ENCODE measurements at regions not wholly inside any gene's neighbourhood (a gene's known extent, or its start where the extent isn't known, plus 50 kb on each side); places are given as distances from the start of the nearest gene placed in this dataset.
"Not testable (repeated sequence)": the region's sequence is repeated elsewhere in the genome, so short reads cannot be mapped to it uniquely, and the experiment has no call there.

DNA sequence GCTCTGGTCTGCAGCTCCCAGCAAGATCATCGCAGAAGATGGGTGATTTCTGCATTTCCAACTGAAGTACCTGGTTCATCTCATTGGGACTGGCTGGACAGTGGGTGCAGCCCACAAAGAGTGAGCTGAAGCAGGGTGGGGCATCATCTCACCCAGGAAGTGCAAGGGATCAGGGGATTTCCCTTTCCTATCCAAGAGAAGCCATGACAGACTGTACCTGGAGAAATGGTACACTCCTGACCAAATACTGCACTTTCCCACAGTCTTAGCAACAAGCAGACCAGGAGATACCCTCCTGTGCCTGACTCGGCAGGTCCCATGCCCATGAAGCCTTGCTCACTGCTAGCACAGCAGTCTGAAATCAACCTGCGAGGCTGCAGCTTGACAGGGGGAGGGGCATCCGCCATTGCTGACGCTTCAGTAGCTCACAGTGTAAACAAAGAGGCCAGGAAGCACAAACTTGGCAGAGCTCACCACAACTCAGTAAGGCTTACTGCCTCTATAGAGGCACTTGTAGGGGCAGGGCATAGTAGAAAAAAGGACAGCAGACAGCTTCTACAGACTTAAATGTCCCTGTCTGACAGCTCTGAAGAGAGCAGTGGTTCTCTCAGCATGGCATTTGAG lies 60.5 kb downstream of the AREG start:
- in situ Hi-C loops (cut with HindIII; ENCODE audit: low sequenced_read_pairs): not testable (repeated sequence)

DNA sequence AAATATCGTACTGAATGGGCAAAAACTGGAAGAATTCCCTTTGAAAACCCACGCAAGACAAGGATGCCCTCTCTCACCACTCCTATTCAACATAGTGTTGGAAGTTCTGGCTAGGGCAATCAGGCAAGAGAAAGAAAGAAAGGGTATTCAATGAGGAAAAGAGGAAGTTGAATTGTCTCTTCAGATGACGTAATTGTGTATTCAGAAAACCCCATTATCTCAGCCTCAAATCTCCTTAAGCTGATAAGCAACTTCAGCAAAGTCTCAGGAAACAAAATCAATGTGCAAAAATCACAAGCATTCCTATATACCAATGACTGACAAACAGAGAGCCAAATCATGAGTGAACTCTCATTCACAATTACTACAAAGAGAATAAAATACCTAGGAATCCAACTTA lies 64.4 kb downstream of the AREG start:
- in situ Hi-C loops (cut with HindIII; ENCODE audit: low sequenced_read_pairs): not testable (repeated sequence)

DNA sequence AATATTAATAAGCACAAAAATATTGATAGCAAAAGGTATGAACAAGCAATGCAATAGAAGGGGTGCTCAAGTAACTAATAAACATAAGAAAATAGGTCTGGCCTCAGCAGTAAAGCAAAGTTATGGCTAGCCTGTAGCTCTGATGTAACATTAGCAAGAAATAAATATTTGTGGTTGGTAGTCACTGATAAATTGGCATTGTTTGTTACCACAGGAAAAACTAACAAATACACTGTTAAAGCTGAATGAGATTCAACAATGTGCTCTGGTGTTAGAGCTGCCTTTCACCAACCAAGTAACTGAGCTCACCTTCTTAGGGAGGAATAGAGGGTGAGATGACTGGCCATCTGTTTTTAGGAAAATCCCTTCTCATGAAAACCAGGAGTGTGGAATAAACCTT lies 71.4 kb downstream of the AREG start:
- in situ Hi-C loops (cut with HindIII; ENCODE audit: low sequenced_read_pairs): no loop called here

DNA sequence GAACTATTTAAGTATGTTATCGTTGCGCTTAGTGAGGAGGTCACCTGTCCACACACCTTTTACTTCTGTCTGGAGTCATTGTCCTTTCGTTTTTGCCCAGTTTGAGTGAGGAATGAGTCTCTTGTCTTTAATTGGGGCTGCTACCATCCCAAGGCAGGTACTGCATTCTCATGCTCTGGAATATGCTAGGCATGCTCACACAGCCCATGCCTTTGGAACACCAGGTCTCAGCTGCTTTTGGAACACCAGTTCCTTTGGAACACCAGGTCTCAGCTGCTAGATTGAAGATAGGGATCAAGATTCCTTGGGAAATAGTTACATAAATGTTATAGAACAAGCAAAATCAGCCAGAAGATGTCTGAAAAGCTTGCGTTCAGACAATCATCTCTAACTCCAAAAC lies 73.1 kb downstream of the AREG start:
- in situ Hi-C loops (cut with HindIII; ENCODE audit: low sequenced_read_pairs): no loop called here

DNA sequence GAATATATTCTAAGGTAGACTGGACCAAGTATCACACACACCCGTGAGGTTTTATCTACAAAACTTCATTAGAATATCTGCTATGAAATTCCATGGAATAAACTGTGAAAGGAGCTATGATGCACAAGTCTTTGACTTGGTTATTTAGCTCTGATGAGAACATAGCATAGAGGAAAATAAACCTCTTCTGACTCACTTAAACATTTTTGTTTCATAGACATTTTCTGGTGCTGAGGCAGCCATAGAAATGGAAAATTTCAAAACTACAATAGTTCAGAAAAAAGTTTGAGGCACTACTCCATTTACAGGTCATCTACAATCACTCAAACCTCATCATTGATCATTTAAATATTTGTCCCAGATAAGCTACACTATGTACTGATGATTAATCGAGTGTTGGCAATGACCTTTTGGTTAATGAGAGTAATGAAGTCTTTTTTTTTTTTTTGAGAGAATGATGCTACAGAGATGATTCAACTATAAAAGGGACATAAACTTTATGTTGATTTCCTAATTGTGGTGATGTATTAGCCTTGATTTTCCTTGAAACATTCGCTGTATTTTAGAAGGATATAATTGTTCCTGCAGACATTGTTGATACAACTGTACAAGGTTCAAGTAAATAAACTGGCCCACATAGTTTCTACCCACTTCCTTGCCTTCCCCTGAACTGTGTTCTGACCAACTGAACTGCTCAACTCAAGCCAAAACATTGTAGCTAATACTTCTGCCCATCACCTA lies 77.5 kb downstream of the AREG start:
- in situ Hi-C loops (cut with HindIII; ENCODE audit: low sequenced_read_pairs): no loop called here

DNA sequence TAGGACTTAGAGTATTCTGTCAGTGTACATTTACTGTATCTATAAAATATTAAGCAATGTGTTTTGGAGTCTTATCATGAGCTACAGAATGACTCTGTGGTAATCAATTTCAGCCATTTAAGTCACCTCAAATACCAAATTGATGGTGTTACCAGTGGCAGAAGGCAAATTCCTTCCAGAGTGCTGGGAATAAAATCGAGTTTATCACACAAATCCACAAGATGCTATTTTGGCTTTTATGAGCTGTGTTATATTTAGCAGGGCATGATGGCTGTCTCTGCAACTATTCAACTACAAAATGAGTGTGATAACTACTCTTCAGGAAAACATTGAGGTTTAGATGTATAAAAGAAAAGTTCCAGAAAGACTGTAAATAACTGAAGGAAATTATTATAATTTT lies 78.2 kb downstream of the AREG start:
- in situ Hi-C loops (cut with HindIII; ENCODE audit: low sequenced_read_pairs): no loop called here

DNA sequence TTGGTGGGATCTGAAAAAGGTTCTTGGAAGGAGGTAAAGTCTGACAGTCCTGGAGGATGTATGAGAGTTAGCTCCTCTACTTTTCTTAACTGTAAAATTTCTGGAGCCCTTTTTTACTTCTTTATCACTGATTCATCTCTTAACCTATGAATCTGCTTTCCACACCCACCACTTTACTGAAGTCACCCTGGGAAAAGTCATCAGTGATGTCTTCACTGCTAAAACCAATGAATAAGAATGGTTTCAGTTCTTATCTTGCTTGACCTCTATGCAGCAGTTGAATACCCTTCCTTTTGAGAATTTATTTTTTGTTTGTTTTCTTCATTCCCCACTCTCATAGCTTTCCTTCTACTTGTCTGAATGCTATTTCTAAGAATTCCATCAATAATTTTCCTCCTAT lies 80.0 kb downstream of the AREG start:
- in situ Hi-C loops (cut with HindIII; ENCODE audit: low sequenced_read_pairs): no loop called here

DNA sequence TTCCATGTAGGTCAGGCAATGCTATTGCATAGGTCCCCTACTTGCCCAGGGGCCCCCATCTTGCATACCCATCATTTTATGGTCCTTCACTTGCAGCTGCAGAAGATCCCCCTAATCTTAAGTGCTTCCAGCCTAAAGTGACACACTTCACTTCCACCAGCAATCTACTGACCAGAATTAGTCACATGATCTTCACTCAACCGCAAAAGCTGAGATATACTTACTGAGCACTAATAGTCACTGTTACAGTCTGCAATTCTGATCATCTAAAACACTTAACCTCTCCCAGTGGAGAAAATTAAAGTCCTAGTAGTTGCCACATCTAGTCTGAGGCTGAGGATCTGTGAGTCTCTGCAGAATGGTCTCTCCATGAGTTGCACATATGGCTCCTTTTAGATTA lies 82.1 kb downstream of the AREG start:
- in situ Hi-C loops (cut with HindIII; ENCODE audit: low sequenced_read_pairs): no loop called here

DNA sequence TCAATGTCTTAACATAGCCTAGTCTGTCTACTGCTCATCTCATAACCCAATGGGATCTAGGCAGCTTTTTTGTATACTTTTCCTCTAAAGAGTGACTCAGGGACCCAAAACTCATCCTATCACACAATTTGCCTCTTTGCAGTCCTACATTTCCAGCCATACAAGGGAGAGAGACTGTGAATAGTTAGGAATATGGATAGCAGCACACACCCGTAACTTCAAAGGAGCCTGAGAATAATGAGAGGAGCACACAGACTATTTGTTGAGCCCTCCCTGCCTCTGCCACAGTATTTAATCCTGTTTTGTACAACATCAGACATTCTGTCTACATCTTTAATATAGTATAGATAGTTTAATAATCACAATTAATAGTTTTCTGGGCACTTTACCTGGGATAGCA lies 83.2 kb downstream of the AREG start:
- in situ Hi-C loops (cut with HindIII; ENCODE audit: low sequenced_read_pairs): no loop called here

DNA sequence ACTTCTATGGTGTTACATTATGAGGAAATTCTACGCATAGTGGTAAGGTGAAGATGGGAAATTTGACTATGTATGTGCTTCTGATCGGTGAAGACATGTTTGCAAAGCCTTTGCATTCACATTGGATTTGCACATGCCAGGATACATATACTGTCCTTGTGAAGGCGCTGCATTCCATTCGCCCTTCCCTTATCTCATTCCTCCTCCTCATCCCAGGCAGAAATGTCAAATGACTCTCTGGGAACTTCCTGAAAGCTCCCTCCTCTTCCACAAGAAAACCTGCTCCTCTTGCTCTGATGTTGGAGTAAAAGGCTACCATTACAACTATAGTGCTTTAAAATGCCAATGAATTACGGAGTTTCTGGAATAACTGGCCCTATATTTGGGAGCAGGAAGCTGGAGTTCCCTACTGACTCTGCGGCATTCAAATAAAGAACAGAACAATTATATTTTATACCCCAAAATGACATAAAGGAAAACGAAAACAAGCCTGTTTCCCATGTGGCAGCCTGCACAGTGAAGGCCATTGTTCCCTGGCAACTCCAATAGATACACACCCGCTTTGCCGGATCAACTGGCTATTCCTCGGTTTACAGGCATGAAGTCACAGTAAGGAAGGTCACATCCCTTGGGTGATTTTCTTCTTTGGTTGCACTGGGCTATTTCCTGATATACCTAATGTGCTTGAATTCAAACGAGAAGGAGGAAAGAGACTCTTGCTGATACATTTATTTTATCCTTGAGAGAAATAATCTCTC lies 84.5 kb downstream of the AREG start:
- in situ Hi-C loops (cut with HindIII; ENCODE audit: low sequenced_read_pairs): loop anchor here (5.0 kb wide), 1 partner anchor 152 kb away; no protein-coding TSS in a partner anchor

DNA sequence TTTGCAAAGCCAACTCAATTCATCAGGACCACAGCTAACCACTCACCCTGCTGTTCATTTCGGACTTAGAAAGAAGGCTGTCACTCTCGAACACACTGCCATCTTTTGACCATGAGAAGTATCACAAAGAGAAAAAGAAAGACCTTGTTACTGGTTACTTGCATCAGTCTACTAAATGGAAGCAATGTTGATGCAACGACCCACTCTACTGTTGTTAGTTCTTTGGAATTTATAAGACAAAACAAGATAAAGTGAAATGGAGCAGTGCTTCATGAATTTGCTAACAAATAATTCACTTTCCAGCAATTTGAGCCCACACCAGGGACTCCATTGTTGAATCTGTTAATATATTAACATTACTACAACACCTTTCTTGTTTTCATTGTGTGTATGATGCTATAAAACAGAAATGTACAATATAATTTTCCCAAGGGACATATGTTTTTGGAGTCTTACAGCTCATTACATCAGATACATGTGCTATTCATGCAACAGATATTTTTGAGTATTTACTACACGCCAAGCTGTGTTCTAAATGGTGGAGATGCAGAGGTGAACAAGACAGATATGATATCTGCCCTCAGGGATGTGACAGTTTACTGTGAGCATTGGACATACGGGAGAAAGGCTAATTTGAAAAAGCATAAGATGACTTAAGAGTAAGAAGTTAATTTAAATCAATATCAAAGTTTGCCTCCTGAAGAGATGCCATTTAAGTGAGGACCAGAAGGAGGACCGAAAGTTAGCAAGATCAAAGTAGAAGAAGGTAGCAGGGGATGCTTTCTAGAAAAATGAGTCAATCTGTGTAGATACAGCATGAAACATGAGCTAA lies 87.2 kb downstream of the AREG start:
- in situ Hi-C loops (cut with HindIII; ENCODE audit: low sequenced_read_pairs): loop anchor here (5.0 kb wide), 1 partner anchor 155 kb away; no protein-coding TSS in a partner anchor

DNA sequence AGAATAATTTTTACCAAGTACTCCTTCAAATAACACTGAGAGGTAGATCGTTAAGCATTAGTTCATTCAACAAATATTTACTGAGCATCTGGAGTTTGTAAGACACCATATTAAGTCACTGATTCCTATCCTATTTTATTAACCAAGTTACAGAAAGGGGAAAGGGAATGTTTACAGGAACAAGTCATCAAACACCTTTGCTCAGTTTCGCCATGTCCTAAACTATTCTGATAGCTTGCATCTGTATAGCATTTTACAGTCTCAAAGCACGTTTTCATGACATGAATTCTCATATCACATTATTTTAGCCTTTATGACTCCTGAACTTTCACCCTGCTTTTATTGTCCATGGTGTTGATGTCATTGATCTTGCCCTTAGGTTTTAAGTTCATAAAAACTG lies 89.2 kb downstream of the AREG start:
- in situ Hi-C loops (cut with HindIII; ENCODE audit: low sequenced_read_pairs): loop anchor here (5.0 kb wide), 1 partner anchor 157 kb away; no protein-coding TSS in a partner anchor

DNA sequence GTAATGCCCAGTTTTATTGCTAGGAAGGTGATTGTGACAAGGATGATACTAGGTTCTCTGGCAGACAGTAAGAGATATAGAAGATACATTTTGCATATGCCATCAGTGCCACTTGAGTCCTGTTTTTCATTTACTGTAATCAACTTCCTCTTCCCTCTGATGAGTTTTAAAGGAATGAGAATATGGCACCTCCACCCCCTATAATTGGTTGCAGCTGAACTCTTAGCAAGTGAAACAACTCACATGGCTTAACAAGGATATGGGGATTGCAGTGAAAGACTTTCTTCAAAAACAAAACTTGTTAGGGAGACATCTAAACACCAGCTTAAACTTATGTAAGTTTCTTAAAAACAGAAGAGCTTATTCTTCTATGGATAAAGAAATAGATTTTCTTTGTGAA lies 90.0 kb downstream of the AREG start:
- in situ Hi-C loops (cut with HindIII; ENCODE audit: low sequenced_read_pairs): loop anchor here (5.0 kb wide), 1 partner anchor 158 kb away; no protein-coding TSS in a partner anchor

DNA sequence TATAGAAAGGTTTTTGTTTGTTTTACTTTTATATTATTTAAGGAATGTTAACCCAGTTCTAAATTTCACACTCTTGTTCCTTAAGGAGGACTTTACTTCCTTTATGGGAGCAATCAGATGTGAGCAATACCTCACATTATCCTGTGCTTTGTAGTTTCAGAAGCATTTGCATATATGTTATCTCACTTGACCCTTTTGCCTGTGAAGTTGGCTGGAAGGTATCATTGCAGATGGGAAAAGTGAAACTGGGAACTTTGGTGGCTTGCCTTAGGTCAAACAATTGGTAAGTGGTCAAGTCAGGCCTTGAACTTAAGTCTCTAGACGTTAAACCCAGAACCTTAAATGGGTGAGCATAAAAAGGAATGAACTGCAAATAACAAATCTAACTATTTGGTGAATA lies 90.6 kb downstream of the AREG start:
- in situ Hi-C loops (cut with HindIII; ENCODE audit: low sequenced_read_pairs): no loop called here

DNA sequence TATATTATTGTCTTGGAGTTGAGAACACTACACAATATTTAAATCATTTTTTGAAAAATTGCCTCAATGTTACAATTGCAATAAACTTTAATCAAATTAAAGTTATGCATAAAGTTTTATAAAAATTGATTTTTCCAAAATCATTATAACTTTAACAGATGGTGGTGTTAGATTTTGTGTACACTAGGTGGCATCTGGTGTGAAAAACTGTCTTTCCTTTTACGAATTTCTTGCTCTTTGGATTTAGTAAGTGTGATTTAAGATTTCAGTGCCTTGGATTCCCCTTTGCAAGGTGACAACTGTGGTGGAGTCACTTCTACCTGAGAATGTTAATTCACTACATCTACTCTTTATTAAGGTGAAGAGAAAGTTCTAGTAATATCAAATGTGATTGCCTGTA lies 91.6 kb downstream of the AREG start:
- in situ Hi-C loops (cut with HindIII; ENCODE audit: low sequenced_read_pairs): no loop called here

DNA sequence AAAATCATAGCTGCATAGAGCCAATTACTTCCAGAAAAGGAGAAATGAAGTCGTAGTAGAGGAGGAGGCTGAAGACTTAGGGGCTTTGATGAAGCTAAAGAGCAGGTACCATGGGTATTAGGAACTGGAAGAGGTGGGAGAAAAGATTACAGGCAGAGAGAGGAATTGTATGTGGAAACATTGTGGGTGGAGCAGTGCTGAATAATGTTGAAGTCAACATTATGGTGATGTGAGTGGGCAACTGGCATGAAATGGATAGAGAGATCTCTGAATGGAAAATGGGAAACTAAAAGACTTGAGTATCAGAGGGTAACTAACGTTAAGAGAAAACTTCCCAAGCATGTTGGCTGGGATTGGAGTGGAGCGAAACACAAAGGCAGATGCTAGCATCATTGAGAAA lies 92.5 kb downstream of the AREG start:
- in situ Hi-C loops (cut with HindIII; ENCODE audit: low sequenced_read_pairs): no loop called here

DNA sequence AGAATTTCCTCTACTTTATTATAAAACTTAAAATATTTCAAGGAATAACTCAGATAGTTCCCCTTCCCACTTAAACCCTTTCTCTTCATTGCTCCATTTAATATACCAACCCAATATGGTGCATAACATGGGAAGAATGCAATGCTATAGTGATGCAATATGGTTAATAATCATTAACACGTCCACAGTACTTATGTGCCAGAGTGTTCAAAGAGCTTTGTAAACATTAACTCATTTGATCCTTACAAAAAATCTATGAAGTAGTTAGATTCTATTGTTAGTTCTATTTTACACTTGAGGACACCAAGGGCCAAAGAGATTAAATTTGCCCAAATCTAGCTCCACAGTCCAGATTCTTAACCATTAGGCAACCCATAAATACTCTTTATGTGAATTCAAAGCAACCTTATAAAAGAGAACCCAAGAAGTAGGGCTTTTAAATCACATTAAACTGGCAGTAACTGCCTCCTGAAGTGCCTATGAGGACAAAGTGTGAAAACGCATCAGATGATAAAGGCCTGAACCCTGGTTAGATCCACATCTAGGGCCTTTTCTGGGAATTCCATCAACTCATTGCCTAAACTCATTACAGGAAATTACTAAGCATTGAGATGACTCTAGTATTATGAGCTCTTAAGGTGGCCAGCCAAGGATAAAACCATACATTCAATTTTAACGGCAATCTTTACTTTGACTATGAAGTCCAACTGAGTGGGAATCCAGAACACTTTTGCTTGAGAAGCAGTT lies 94.3 kb downstream of the AREG start:
- in situ Hi-C loops (cut with HindIII; ENCODE audit: low sequenced_read_pairs): no loop called here

DNA sequence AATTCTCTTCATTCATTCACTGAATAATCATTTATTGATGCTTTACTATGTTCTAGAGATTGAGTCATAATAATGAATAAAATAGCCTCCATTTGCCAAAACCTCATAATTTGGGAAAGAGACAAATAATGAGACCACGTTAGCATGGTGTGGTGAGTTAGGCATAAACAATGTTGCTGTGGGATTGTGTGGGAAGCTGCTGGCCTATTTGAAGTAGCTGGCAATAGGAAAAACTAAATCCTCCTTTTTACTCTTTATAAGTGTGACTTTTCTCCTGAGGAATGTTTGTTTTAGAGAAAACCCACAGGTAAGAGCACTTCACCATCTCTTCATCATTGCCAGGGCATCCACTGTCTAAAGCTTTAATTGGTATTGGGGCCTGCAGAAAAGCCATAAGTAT lies 95.3 kb downstream of the AREG start:
- in situ Hi-C loops (cut with HindIII; ENCODE audit: low sequenced_read_pairs): loop anchor here (5.0 kb wide), 1 partner anchor 82 kb away; no protein-coding TSS in a partner anchor

DNA sequence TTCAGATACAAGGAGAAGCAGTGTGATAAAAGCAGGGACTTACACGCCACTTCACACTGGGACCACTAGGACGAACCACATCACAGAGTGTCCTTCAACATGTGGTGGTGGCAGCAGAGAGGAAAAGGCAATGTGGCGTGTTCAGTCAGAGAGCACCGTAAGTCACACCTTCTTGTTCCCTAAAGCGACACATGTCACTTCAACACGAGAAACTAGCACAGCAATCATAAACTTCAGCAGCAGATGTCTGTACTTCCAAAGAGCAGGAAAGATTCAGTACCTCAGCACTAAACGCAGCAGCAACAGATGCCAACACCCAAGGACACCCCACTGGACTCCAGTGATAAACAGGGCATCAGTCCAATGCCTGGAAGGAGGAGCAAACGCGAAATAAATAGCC lies 96.7 kb downstream of the AREG start:
- in situ Hi-C loops (cut with HindIII; ENCODE audit: low sequenced_read_pairs): loop anchor here (5.0 kb wide), 1 partner anchor 81 kb away; no protein-coding TSS in a partner anchor

DNA sequence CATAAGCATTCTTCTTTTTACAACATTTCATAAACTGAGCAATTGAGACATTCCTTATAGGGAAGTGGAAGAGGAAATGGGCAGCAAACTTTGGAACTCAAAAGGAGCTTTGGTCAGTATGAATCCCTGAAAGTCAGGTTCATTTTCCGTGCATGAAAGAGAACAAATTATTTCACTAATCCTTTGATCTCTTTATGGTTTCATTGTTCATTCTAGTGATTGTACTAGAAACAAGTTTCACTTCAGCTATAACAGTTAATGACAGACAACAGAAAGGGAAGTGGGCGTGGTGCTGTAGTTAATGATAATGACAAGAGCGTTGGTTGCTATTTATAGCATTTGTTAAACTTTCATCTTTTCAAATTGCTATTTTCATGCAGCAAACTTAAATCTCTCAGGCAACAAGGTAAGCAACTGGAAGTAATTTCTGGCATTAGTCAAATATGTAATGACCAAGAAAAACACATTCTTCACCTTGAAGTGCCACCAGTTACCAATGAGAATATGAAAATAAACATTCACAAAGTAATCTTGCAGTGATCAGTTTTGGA lies 98.4 kb downstream of the AREG start:
- in situ Hi-C loops (cut with HindIII; ENCODE audit: low sequenced_read_pairs): loop anchor here (5.0 kb wide), 1 partner anchor 79 kb away; no protein-coding TSS in a partner anchor
